ENCODE measurements at regions not wholly inside any gene's neighbourhood (a gene's known extent, or its start where the extent isn't known, plus 50 kb on each side); places are given as distances from the start of the nearest gene placed in this dataset.

DNA sequence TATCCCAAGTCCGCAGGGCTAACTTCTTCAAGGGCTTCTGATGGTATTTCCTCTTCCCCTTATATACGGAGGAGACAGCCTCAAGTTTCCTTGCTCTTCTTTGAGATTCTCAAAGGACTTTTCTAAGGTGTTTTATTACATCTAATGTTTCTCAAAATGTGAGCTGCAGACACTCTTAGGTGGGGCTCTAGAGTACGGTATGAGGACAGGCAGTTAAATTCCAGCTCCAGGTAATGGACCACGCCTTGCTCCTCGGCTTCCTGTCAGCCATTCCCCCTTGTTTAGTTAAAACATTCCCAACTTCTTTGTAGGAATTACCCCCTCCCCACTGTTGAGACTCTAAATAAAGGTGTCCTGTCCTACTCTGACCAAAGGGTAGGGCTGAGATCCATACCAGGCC, 131.9 kb downstream of the IRS1 start:
- TF ChIP-seq, protein P1, sequence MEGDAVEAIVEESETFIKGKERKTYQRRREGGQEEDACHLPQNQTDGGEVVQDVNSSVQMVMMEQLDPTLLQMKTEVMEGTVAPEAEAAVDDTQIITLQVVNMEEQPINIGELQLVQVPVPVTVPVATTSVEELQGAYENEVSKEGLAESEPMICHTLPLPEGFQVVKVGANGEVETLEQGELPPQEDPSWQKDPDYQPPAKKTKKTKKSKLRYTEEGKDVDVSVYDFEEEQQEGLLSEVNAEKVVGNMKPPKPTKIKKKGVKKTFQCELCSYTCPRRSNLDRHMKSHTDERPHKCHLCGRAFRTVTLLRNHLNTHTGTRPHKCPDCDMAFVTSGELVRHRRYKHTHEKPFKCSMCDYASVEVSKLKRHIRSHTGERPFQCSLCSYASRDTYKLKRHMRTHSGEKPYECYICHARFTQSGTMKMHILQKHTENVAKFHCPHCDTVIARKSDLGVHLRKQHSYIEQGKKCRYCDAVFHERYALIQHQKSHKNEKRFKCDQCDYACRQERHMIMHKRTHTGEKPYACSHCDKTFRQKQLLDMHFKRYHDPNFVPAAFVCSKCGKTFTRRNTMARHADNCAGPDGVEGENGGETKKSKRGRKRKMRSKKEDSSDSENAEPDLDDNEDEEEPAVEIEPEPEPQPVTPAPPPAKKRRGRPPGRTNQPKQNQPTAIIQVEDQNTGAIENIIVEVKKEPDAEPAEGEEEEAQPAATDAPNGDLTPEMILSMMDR (IDR thresholded peaks at IDR 0.05; ENCODE audit: low read length), result no peak
- TF ChIP-seq EZH2 (IDR thresholded peaks at IDR 0.05; ENCODE audit: borderline replicate concordance, low read length), result no peak

Data from OCI-LY1 (cell line).